ENCODE measurements at regions not wholly inside any gene's neighbourhood (a gene's known extent, or its start where the extent isn't known, plus 50 kb on each side); places are given as distances from the start of the nearest gene placed in this dataset.

DNA sequence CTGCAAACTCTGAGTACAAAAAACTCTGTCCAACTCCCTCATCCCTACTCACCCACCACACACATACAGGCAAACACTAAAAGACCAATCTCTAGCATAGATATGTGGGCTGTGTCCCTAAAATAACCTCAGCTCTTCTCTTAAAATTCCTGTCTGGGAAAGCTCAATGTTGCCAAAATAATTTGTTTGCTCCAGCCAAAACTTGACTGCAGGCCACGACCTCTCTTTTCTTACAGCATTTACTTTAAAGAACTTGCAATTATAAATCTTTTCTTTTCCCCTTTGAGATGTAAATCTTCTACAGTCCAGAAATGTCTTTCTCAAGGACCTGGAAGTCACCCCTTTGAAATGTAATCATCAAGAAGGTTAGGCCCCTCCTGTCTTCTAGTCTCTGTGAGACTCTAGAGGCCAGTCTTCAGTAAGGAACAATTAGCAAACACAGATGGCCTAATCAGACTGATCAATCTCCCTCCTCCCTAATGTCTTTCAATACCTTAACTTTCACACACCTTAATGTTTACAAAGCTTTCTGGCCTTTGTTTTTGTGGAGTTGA lies 483.6 kb upstream of the RGS18 start:
- DNase-seq (ENCODE audit: insufficient read length, low spot score) (no peak), FAIRE-seq (no peak)
- TF ChIP-seq SPI1 (IDR thresholded peaks at IDR 0.05; ENCODE audit: low read depth, low read length) (no peak), POLR2AphosphoS5 (IDR thresholded peaks at IDR 0.05; ENCODE audit: low read depth, low read length) (no peak)

DNA sequence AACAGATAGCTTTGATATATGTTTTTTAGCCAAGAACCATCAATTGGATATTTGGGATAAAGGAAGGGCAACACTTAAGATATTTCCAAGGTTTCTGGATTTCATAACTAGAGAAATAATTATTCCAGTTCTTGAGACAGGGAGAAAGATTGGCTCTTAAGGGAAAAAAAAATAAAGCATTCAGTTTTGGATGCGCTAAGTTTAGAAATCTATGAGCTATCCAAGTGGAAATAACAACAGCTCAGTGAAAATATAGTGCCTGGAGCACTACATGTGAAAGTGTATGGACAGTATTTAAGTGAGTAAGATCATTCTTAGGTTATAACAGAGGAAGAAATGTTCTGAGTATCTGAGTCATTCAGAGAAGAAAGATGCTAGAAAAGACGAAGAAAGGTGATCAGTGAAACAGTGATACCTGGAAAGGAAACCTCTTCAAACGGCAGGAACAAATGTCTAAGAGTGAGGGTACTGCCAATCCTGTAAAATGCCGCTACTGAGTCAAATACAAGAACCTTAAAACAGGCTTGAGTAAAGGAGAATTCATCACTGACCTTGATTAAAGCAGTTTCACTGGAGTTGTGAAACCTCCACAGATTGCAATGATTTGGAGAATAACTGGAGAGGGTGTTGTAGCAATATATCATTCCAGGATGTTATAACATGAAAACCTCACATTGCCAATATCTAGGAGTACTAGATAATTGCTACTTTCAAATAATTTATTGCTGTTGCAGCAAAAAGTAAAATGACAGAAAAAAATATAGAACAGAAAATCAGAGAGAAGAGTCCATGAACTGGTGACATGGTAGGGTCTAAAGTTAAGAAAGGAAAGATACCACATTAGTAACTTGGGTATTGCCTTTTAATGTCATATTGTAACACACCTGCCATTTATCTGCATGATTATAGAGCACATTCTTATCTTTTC lies 482.1 kb upstream of the RGS18 start:
- no peak for DNase-seq (ENCODE audit: insufficient read length, low spot score)
- no peak for FAIRE-seq
- TF ChIP-seq POLR2AphosphoS5 (IDR thresholded peaks at IDR 0.05; ENCODE audit: low read depth, low read length) (no peak), SPI1 (IDR thresholded peaks at IDR 0.05; ENCODE audit: low read depth, low read length) (no peak), POU2F2 (IDR thresholded peaks at IDR 0.05; ENCODE audit: low read depth, low read length) (no peak), PAX5 (IDR thresholded peaks at IDR 0.05; ENCODE audit: insufficient read depth, low read length, severe bottlenecking) (no peak), POLR2A (IDR thresholded peaks at IDR 0.05; ENCODE audit: low read depth, low read length) (no peak), TAF1 (IDR thresholded peaks at IDR 0.05; ENCODE audit: low read depth, low read length) (no peak)

DNA sequence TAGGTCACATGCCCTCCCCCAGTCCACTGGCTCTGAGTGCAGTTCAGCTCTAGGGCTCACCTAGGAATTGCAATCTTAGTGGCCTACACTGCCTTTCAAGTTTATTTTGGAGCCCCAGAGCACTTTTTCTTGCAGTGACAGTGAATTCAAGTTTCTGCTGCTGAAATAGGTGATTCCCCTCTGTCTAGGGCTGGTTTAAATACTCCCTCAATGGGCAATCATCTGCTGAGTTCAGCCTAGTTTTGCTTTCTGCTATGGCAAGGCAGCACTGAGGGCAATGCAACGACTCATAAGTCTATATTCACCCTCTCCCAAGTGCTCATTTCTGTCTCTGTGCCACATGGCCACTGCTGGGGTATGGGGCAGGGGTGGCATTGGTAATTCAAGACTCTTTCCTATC lies 472.6 kb upstream of the RGS18 start:
- no peak for TF ChIP-seq SPI1 (IDR thresholded peaks at IDR 0.05; ENCODE audit: low read depth, low read length)
- no peak for TF ChIP-seq POLR2AphosphoS5 (IDR thresholded peaks at IDR 0.05; ENCODE audit: low read depth, low read length)
- TF ChIP-seq TAF1 (IDR thresholded peaks at IDR 0.05; ENCODE audit: low read depth, low read length) = no peak
- no peak for TF ChIP-seq POLR2A (IDR thresholded peaks at IDR 0.05; ENCODE audit: low read depth, low read length)
- no peak for TF ChIP-seq PAX5 (IDR thresholded peaks at IDR 0.05; ENCODE audit: insufficient read depth, low read length, severe bottlenecking)
- no peak for TF ChIP-seq POU2F2 (IDR thresholded peaks at IDR 0.05; ENCODE audit: low read depth, low read length)

DNA sequence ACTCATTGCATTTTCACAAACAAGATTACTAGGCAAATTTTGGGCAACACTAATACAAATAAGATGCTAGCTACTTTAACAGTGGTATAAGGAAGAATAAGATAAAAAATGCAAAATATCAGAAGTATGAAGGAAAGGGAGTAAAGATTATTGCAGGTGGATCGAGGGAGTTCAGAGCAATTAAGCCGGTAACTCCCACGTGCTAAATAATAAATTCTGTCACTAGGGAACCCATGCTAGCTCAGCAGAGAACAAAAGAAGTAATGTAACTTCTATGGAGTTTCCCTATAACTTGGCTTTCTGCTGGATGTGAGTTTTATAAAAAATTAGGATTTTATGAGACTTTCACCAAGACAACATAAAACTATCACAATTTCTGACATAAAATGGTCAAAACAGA lies 470.5 kb upstream of the RGS18 start:
- TF ChIP-seq SPI1 (IDR thresholded peaks at IDR 0.05; ENCODE audit: low read depth, low read length) (no peak), POLR2A (IDR thresholded peaks at IDR 0.05; ENCODE audit: low read depth, low read length) (no peak), POLR2AphosphoS5 (IDR thresholded peaks at IDR 0.05; ENCODE audit: low read depth, low read length) (no peak), TAF1 (IDR thresholded peaks at IDR 0.05; ENCODE audit: low read depth, low read length) (no peak), POU2F2 (IDR thresholded peaks at IDR 0.05; ENCODE audit: low read depth, low read length) (no peak), PAX5 (IDR thresholded peaks at IDR 0.05; ENCODE audit: insufficient read depth, low read length, severe bottlenecking) (no peak)
- FAIRE-seq = no peak
- DNase-seq (ENCODE audit: insufficient read length, low spot score) = no peak

More for the DNA sequence above, 472.6 kb upstream of the RGS18 start:
- FAIRE-seq (no peak), DNase-seq (ENCODE audit: insufficient read length, low spot score) (no peak)

DNA sequence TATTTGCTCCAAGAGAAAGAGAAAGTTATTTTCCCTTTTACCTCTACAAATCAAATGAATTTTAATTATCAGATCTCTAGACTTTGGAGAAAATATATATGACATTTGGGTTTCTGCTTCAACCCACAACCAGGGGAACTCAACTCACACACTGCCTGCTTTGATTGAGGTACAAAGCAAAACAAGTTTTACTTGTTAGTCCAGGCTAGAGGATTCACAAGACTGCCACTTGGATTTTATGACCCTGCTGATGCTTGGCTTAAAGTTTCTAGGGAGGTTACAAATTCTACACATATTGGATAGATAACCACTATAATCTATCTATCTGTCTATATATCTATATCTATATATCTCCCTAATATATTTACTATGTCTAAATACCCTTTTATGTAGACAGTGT lies 467.3 kb upstream of the RGS18 start:
- TF ChIP-seq POU2F2 (IDR thresholded peaks at IDR 0.05; ENCODE audit: low read depth, low read length) (no peak), SPI1 (IDR thresholded peaks at IDR 0.05; ENCODE audit: low read depth, low read length) (no peak), POLR2A (IDR thresholded peaks at IDR 0.05; ENCODE audit: low read depth, low read length) (no peak), PAX5 (IDR thresholded peaks at IDR 0.05; ENCODE audit: insufficient read depth, low read length, severe bottlenecking) (no peak), POLR2AphosphoS5 (IDR thresholded peaks at IDR 0.05; ENCODE audit: low read depth, low read length) (no peak), TAF1 (IDR thresholded peaks at IDR 0.05; ENCODE audit: low read depth, low read length) (no peak)
- DNase-seq (ENCODE audit: insufficient read length, low spot score) = no peak

DNA sequence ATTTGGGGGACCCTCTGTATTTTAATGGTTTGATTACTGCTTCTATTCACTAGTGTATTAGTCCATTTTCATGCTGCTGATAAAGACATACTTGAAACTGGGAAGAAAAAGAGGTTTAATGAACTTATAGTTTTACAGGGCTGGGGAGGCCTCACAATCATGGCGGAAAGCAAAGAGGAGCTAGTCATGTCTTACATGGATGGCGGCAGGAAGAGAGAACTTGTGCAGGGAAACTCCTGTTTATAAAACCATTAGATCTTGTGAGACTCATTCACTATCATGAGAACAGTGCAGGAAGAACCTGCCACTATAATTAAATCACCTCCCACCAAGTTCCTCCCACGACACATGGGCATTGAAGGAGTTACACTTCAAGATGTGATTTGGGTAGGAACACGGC lies 464.5 kb upstream of the RGS18 start:
- TF ChIP-seq POLR2AphosphoS5 (IDR thresholded peaks at IDR 0.05; ENCODE audit: low read depth, low read length) (no peak), TAF1 (IDR thresholded peaks at IDR 0.05; ENCODE audit: low read depth, low read length) (no peak), POU2F2 (IDR thresholded peaks at IDR 0.05; ENCODE audit: low read depth, low read length) (no peak), SPI1 (IDR thresholded peaks at IDR 0.05; ENCODE audit: low read depth, low read length) (no peak), PAX5 (IDR thresholded peaks at IDR 0.05; ENCODE audit: insufficient read depth, low read length, severe bottlenecking) (no peak), POLR2A (IDR thresholded peaks at IDR 0.05; ENCODE audit: low read depth, low read length) (no peak)
- FAIRE-seq = no peak
- no peak for DNase-seq (ENCODE audit: insufficient read length, low spot score)

More for the DNA sequence above, 467.3 kb upstream of the RGS18 start:
- FAIRE-seq = no peak

DNA sequence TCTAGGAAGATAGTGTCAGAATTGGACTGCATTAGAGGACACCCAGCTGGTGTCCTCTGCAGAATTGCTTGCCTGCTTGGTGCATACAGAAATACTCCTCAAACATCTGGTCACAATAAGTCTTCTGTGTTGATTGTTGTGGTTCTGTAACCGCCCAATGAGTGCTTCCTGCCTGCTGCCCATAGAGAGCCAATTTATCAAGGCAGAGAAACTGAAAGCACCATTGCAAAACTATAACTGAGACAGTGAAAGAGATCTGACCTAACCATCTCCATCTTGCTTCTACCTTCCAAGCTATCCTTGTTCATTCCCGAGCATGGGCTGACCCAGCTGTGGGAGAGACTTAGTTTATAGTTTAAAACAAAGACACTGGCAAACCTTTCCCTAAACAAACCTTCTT lies 462.4 kb upstream of the RGS18 start:
- DNase-seq (ENCODE audit: insufficient read length, low spot score) = no peak
- FAIRE-seq = no peak
- TF ChIP-seq TAF1 (IDR thresholded peaks at IDR 0.05; ENCODE audit: low read depth, low read length) (no peak), POLR2A (IDR thresholded peaks at IDR 0.05; ENCODE audit: low read depth, low read length) (no peak), POU2F2 (IDR thresholded peaks at IDR 0.05; ENCODE audit: low read depth, low read length) (no peak), POLR2AphosphoS5 (IDR thresholded peaks at IDR 0.05; ENCODE audit: low read depth, low read length) (no peak), SPI1 (IDR thresholded peaks at IDR 0.05; ENCODE audit: low read depth, low read length) (no peak), PAX5 (IDR thresholded peaks at IDR 0.05; ENCODE audit: insufficient read depth, low read length, severe bottlenecking) (no peak)

DNA sequence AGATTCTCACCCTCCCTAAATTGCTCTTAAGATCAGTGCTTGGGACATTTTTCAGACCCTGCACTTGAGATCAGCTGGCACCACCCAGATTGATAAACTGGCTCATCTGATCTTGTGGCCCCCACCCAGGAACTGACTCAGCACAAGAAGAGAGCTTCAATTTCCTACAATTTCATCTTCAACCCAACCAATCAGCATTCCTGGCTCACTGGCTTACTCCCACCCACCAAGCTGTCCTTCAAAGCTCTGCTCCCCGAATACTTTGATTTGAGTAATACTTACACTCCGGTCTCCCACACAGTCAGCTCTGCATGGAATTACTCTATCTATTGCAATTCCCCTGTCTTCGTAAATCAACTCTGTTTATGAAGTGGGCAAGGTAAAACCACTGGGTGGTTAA lies 461.9 kb upstream of the RGS18 start:
- TF ChIP-seq POLR2AphosphoS5 (IDR thresholded peaks at IDR 0.05; ENCODE audit: low read depth, low read length) = no peak
- no peak for TF ChIP-seq TAF1 (IDR thresholded peaks at IDR 0.05; ENCODE audit: low read depth, low read length)
- no peak for TF ChIP-seq SPI1 (IDR thresholded peaks at IDR 0.05; ENCODE audit: low read depth, low read length)
- no peak for TF ChIP-seq POU2F2 (IDR thresholded peaks at IDR 0.05; ENCODE audit: low read depth, low read length)
- TF ChIP-seq POLR2A (IDR thresholded peaks at IDR 0.05; ENCODE audit: low read depth, low read length) = no peak
- no peak for TF ChIP-seq PAX5 (IDR thresholded peaks at IDR 0.05; ENCODE audit: insufficient read depth, low read length, severe bottlenecking)
- no peak for FAIRE-seq
- DNase-seq (ENCODE audit: insufficient read length, low spot score) = no peak

DNA sequence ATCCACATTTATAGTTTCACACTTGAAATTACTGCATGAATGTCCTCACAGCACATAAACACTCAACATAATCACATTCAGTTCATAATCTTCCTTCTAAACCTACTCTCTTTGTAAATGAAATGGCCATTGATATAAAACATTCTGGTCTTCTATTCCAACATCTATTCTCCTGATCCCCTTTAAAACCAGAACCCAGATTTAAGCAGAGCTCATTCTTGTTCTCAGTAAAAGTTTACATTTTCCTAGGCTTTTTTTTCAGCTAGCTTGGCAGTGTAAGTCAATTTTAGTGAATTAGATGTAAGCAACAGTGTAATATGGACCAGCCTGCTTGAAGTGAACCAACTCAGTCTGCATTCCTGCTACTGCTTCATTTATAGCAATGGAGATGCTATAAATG lies 460.7 kb upstream of the RGS18 start:
- FAIRE-seq = no peak
- TF ChIP-seq PAX5 (IDR thresholded peaks at IDR 0.05; ENCODE audit: insufficient read depth, low read length, severe bottlenecking) (no peak), POLR2A (IDR thresholded peaks at IDR 0.05; ENCODE audit: low read depth, low read length) (no peak), SPI1 (IDR thresholded peaks at IDR 0.05; ENCODE audit: low read depth, low read length) (no peak), POU2F2 (IDR thresholded peaks at IDR 0.05; ENCODE audit: low read depth, low read length) (no peak), TAF1 (IDR thresholded peaks at IDR 0.05; ENCODE audit: low read depth, low read length) (no peak), POLR2AphosphoS5 (IDR thresholded peaks at IDR 0.05; ENCODE audit: low read depth, low read length) (no peak)

More for the DNA sequence above, 460.7 kb upstream of the RGS18 start:
- no peak for DNase-seq (ENCODE audit: insufficient read length, low spot score)

All from GM12891 (cell line).